ENCODE measurements at regions not wholly inside any gene's neighbourhood (a gene's known extent, or its start where the extent isn't known, plus 50 kb on each side); places are given as distances from the start of the nearest gene placed in this dataset.

- H3K36me3 ChIP-seq (ENCODE audit: control insufficient read depth, insufficient read depth, low read length) = no peaks in the 10 kb centered on the region
- H3K4me3 ChIP-seq (ENCODE audit: low read length) = no peak overlapping the region
- no peaks in the 10 kb centered on the region for H3K9me3 ChIP-seq (ENCODE audit: control insufficient read depth, low read length)
- H3K4me1 ChIP-seq (ENCODE audit: control insufficient read depth, insufficient read depth, low read length) = no peaks in the 10 kb centered on the region
- H3K27me3 ChIP-seq (ENCODE audit: control insufficient read depth, insufficient read depth, low read length) = no peaks in the 10 kb centered on the region
- no peak overlapping the region for H3K9ac ChIP-seq (ENCODE audit: low read length)
Observed at GRCh38 chr6:100138346-100139022, 144.5 kb upstream of the MCHR2 start.

- H3K4me3 ChIP-seq (ENCODE audit: low read length) = no peak overlapping the region
- H3K9ac ChIP-seq (ENCODE audit: low read length) = no peak overlapping the region
- no peaks in the 10 kb centered on the region for H3K9me3 ChIP-seq (ENCODE audit: control insufficient read depth, low read length)
- no peaks in the 10 kb centered on the region for H3K4me1 ChIP-seq (ENCODE audit: control insufficient read depth, insufficient read depth, low read length)
- H3K36me3 ChIP-seq (ENCODE audit: control insufficient read depth, insufficient read depth, low read length) = no peaks in the 10 kb centered on the region
- no peaks in the 10 kb centered on the region for H3K27me3 ChIP-seq (ENCODE audit: control insufficient read depth, insufficient read depth, low read length)
Observed at GRCh38 chr6:100137759-100138158, 143.7 kb upstream of the MCHR2 start.

GRCh38 chr6:100136590-100136989, 142.6 kb upstream of the MCHR2 start:
- H3K4me1 ChIP-seq (ENCODE audit: control insufficient read depth, insufficient read depth, low read length) = no peaks in the 10 kb centered on the region
- no peaks in the 10 kb centered on the region for H3K9me3 ChIP-seq (ENCODE audit: control insufficient read depth, low read length)
- H3K36me3 ChIP-seq (ENCODE audit: control insufficient read depth, insufficient read depth, low read length) = no peaks in the 10 kb centered on the region
- no peaks in the 10 kb centered on the region for H3K27me3 ChIP-seq (ENCODE audit: control insufficient read depth, insufficient read depth, low read length)
- H3K4me3 ChIP-seq (ENCODE audit: low read length) = no peak overlapping the region
- no peak overlapping the region for H3K9ac ChIP-seq (ENCODE audit: low read length)

- Histone ChIP-seq H3K9me3 (ENCODE audit: control insufficient read depth, low read length) (no peaks in the 10 kb centered on the region), H3K4me3 (ENCODE audit: low read length) (no peak overlapping the region), H3K4me1 (ENCODE audit: control insufficient read depth, insufficient read depth, low read length) (no peaks in the 10 kb centered on the region), H3K9ac (ENCODE audit: low read length) (no peak overlapping the region), H3K27me3 (ENCODE audit: control insufficient read depth, insufficient read depth, low read length) (no peaks in the 10 kb centered on the region), H3K36me3 (ENCODE audit: control insufficient read depth, insufficient read depth, low read length) (no peaks in the 10 kb centered on the region)
Observed at GRCh38 chr6:100135977-100136376, 142.0 kb upstream of the MCHR2 start.

- H3K9me3 ChIP-seq (ENCODE audit: control insufficient read depth, low read length) = no peaks in the 10 kb centered on the region
- no peaks in the 10 kb centered on the region for H3K36me3 ChIP-seq (ENCODE audit: control insufficient read depth, insufficient read depth, low read length)
- H3K27me3 ChIP-seq (ENCODE audit: control insufficient read depth, insufficient read depth, low read length) = no peaks in the 10 kb centered on the region
- H3K9ac ChIP-seq (ENCODE audit: low read length) = no peak overlapping the region
- H3K4me1 ChIP-seq (ENCODE audit: control insufficient read depth, insufficient read depth, low read length) = no peaks in the 10 kb centered on the region
- no peak overlapping the region for H3K4me3 ChIP-seq (ENCODE audit: low read length)
Observed at GRCh38 chr6:100134703-100135102, 140.7 kb upstream of the MCHR2 start.

- Histone ChIP-seq H3K4me3 (ENCODE audit: low read length) (no peak overlapping the region), H3K9ac (ENCODE audit: low read length) (no peak overlapping the region), H3K36me3 (ENCODE audit: control insufficient read depth, insufficient read depth, low read length) (no peaks in the 10 kb centered on the region), H3K9me3 (ENCODE audit: control insufficient read depth, low read length) (no peaks in the 10 kb centered on the region), H3K4me1 (ENCODE audit: control insufficient read depth, insufficient read depth, low read length) (no peaks in the 10 kb centered on the region), H3K27me3 (ENCODE audit: control insufficient read depth, insufficient read depth, low read length) (no peaks in the 10 kb centered on the region)
Observed at GRCh38 chr6:100134297-100134696, 140.3 kb upstream of the MCHR2 start.

- no peak overlapping the region for H3K4me3 ChIP-seq (ENCODE audit: low read length)
- no peaks in the 10 kb centered on the region for H3K36me3 ChIP-seq (ENCODE audit: control insufficient read depth, insufficient read depth, low read length)
- no peak overlapping the region for H3K9ac ChIP-seq (ENCODE audit: low read length)
- no peaks in the 10 kb centered on the region for H3K27me3 ChIP-seq (ENCODE audit: control insufficient read depth, insufficient read depth, low read length)
- H3K4me1 ChIP-seq (ENCODE audit: control insufficient read depth, insufficient read depth, low read length) = no peaks in the 10 kb centered on the region
- no peaks in the 10 kb centered on the region for H3K9me3 ChIP-seq (ENCODE audit: control insufficient read depth, low read length)
Observed at GRCh38 chr6:100132005-100132404, 138.0 kb upstream of the MCHR2 start.

GRCh38 chr6:100130630-100131029, 136.6 kb upstream of the MCHR2 start:
- H3K27me3 ChIP-seq (ENCODE audit: control insufficient read depth, insufficient read depth, low read length) = no peaks in the 10 kb centered on the region
- H3K36me3 ChIP-seq (ENCODE audit: control insufficient read depth, insufficient read depth, low read length) = no peaks in the 10 kb centered on the region
- no peaks in the 10 kb centered on the region for H3K9me3 ChIP-seq (ENCODE audit: control insufficient read depth, low read length)
- no peak overlapping the region for H3K4me3 ChIP-seq (ENCODE audit: low read length)
- H3K9ac ChIP-seq (ENCODE audit: low read length) = no peak overlapping the region
- no peaks in the 10 kb centered on the region for H3K4me1 ChIP-seq (ENCODE audit: control insufficient read depth, insufficient read depth, low read length)

GRCh38 chr6:100126790-100127484, 132.9 kb upstream of the MCHR2 start:
- Histone ChIP-seq H3K4me1 (ENCODE audit: control insufficient read depth, insufficient read depth, low read length) (no peaks in the 10 kb centered on the region), H3K27me3 (ENCODE audit: control insufficient read depth, insufficient read depth, low read length) (no peaks in the 10 kb centered on the region), H3K9me3 (ENCODE audit: control insufficient read depth, low read length) (no peaks in the 10 kb centered on the region), H3K4me3 (ENCODE audit: low read length) (no peak overlapping the region), H3K9ac (ENCODE audit: low read length) (no peak overlapping the region), H3K36me3 (ENCODE audit: control insufficient read depth, insufficient read depth, low read length) (no peaks in the 10 kb centered on the region)

GRCh38 chr6:100121854-100122609, 128.0 kb upstream of the MCHR2 start:
- Histone ChIP-seq H3K9me3 (ENCODE audit: control insufficient read depth, low read length) (no peaks in the 10 kb centered on the region), H3K9ac (ENCODE audit: low read length) (no peak overlapping the region), H3K4me3 (ENCODE audit: low read length) (no peak overlapping the region), H3K27me3 (ENCODE audit: control insufficient read depth, insufficient read depth, low read length) (no peaks in the 10 kb centered on the region), H3K4me1 (ENCODE audit: control insufficient read depth, insufficient read depth, low read length) (no peaks in the 10 kb centered on the region), H3K36me3 (ENCODE audit: control insufficient read depth, insufficient read depth, low read length) (no peaks in the 10 kb centered on the region)

- Histone ChIP-seq H3K4me1 (ENCODE audit: control insufficient read depth, insufficient read depth, low read length) (no peaks in the 10 kb centered on the region), H3K4me3 (ENCODE audit: low read length) (no peak overlapping the region), H3K9ac (ENCODE audit: low read length) (no peak overlapping the region), H3K9me3 (ENCODE audit: control insufficient read depth, low read length) (no peaks in the 10 kb centered on the region), H3K36me3 (ENCODE audit: control insufficient read depth, insufficient read depth, low read length) (no peaks in the 10 kb centered on the region), H3K27me3 (ENCODE audit: control insufficient read depth, insufficient read depth, low read length) (no peaks in the 10 kb centered on the region)
Observed at GRCh38 chr6:100119261-100119660, 125.2 kb upstream of the MCHR2 start.

GRCh38 chr6:100118301-100118700, 124.3 kb upstream of the MCHR2 start:
- H3K4me3 ChIP-seq (ENCODE audit: low read length) = no peak overlapping the region
- H3K4me1 ChIP-seq (ENCODE audit: control insufficient read depth, insufficient read depth, low read length) = no peaks in the 10 kb centered on the region
- H3K36me3 ChIP-seq (ENCODE audit: control insufficient read depth, insufficient read depth, low read length) = no peaks in the 10 kb centered on the region
- no peak overlapping the region for H3K9ac ChIP-seq (ENCODE audit: low read length)
- H3K9me3 ChIP-seq (ENCODE audit: control insufficient read depth, low read length) = no peaks in the 10 kb centered on the region
- H3K27me3 ChIP-seq (ENCODE audit: control insufficient read depth, insufficient read depth, low read length) = no peaks in the 10 kb centered on the region

Data from mucosa of stomach (tissue), 1 donor.